ENCODE measurements at regions not wholly inside any gene's neighbourhood (a gene's known extent, or its start where the extent isn't known, plus 50 kb on each side); places are given as distances from the start of the nearest gene placed in this dataset.

DNA sequence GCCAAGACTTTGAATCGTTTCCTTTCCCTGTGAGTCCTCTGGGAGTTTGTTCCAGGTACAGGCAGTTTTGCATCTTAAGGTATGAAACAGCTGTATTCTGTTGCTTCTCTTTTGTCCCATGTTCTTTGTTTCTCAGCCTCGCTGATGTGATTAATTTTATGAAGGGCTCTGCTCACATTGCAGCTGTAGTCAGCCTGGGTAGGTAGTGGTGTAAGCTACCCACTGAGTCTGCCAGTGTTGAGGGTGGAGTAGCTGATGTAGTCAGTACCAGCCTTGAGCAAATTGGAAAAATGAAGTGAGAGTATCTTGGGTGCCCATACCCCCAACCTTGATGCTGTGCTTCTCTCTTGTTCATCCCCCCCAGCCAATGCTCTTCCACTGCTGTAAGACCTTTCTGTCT is 139.6 kb upstream of the SMIM31 start:
- Histone ChIP-seq H2AK5ac (ENCODE audit: low read depth, low read length) (no peak overlapping the region), H4K91ac (replicated peaks; ENCODE audit: insufficient read length, low read length) (no peak overlapping the region), H3K9ac (replicated peaks in 1 of 4; ENCODE audit: extremely low read depth in 1 of 4, low read depth in 3 of 4, low read length in 3 of 4) (no peak overlapping the region), H2BK120ac (replicated peaks; ENCODE audit: low read depth, low read length) (no peak overlapping the region), H3K36me3 (ENCODE audit: control insufficient read depth in 2 of 4, insufficient read depth in 4 of 4, low read length in 3 of 4) (no peaks in the 10 kb centered on the region), H3K23me2 (ENCODE audit: low read depth, low read length) (no peaks in the 10 kb centered on the region), H2AFZ (ENCODE audit: low read length) (0 out of 2 replicates have a peak overlapping the region, but pooled peaks have one; percentile 25), H4K5ac (ENCODE audit: insufficient read length, low read depth, low read length) (no peak overlapping the region), H3K4me1 (replicated peaks in 1 of 4; ENCODE audit: control insufficient read depth in 3 of 4, insufficient read depth in 4 of 4, low read length in 3 of 4) (no peaks in the 10 kb centered on the region), H3K27me3 (replicated peaks in 1 of 4; ENCODE audit: control insufficient read depth in 3 of 4, extremely low read depth in 1 of 4, insufficient read depth in 3 of 4, low read length in 3 of 4) (no peaks in the 10 kb centered on the region), H4K20me1 (replicated peaks in 1 of 2; ENCODE audit: control insufficient read depth in 1 of 2, insufficient read depth in 2 of 2, low read length in 2 of 2) (no peaks in the 10 kb centered on the region), H2BK20ac (ENCODE audit: low read length) (no peak overlapping the region), H3K4me3 (ENCODE audit: extremely low read depth in 1 of 4, insufficient read depth in 2 of 4, low read depth in 3 of 4, low read length in 4 of 4) (no peak overlapping the region), H2BK15ac (ENCODE audit: low read length) (no peak overlapping the region), H3K79me2 (ENCODE audit: control insufficient read depth in 1 of 2, insufficient read depth in 2 of 2, low read length in 2 of 2) (no peaks in the 10 kb centered on the region), H2BK5ac (ENCODE audit: low read depth, low read length) (no peak overlapping the region), H3K56ac (replicated peaks; ENCODE audit: insufficient read length, low read depth, low read length) (no peak overlapping the region), H3K4me2 (ENCODE audit: insufficient read depth in 1 of 2, low read depth in 2 of 2, low read length in 2 of 2) (no peak overlapping the region), H3K9me3 (ENCODE audit: insufficient read depth in 2 of 2, low read depth in 1 of 2, low read length in 1 of 2) (no peaks in the 10 kb centered on the region), H2BK12ac (ENCODE audit: low read depth, low read length) (no peak overlapping the region), H3K27ac (ENCODE audit: low read depth, low read length) (no peak overlapping the region), H3K14ac (ENCODE audit: insufficient read length) (no peak overlapping the region), H3K79me1 (ENCODE audit: low read depth, low read length) (no peaks in the 10 kb centered on the region), H3K4ac (replicated peaks; ENCODE audit: insufficient read length, low read depth, low read length) (no peak overlapping the region), H3K23ac (ENCODE audit: insufficient read length) (no peak overlapping the region), H3K18ac (ENCODE audit: extremely low read depth, low read length) (no peak overlapping the region), H4K8ac (ENCODE audit: extremely low read depth, insufficient read depth, low read length) (no peak overlapping the region)
- FAIRE-seq (no peak), DNase-seq (ENCODE audit: low read depth in 1 of 2, low spot score in 2 of 2) (no peak)
- no peak for TF ChIP-seq RXRA (IDR thresholded peaks at IDR 0.05; ENCODE audit: insufficient read depth, low read depth, low read length)
- TF ChIP-seq SIX5 (IDR thresholded peaks at IDR 0.05; ENCODE audit: low read depth, low read length), result no peak
- no peak for TF ChIP-seq RBBP5 (IDR thresholded peaks at IDR 0.05; ENCODE audit: borderline replicate concordance, low read depth, low read length)
- TF ChIP-seq SIN3A (conservative IDR thresholded peaks at IDR 0.05 in 1 of 2, IDR thresholded peaks at IDR 0.05 in 1 of 2; ENCODE audit: low read depth in 1 of 2, low read length in 2 of 2), result no peak
- TF ChIP-seq POLR2AphosphoS5 (IDR thresholded peaks at IDR 0.05; ENCODE audit: low read depth, low read length), result no peak
- TF ChIP-seq HDAC2 (IDR thresholded peaks at IDR 0.05; ENCODE audit: borderline replicate concordance in 1 of 2, low read depth in 2 of 2, low read length in 2 of 2), result no peak
- TF ChIP-seq SUZ12 (IDR thresholded peaks at IDR 0.05; ENCODE audit: low read length), result no peak
- TF ChIP-seq BRCA1 (IDR thresholded peaks at IDR 0.05; ENCODE audit: low read depth, low read length), result no peak
- no peak for TF ChIP-seq CHD1 (IDR thresholded peaks at IDR 0.05; ENCODE audit: low read depth, low read length)
- TF ChIP-seq TAF1 (IDR thresholded peaks at IDR 0.05; ENCODE audit: low read depth, low read length), result no peak
- TF ChIP-seq JUN (IDR thresholded peaks at IDR 0.05; ENCODE audit: low read depth, low read length), result no peak
- TF ChIP-seq PHF8 (conservative IDR thresholded peaks at IDR 0.05; ENCODE audit: low read depth, low read length), result no peak
- ChIA-PET POLR2A (ENCODE audit: partially characterized antibody) (no interaction called here), CTCF (ENCODE audit: partially characterized antibody) (interaction anchor here (1.0 kb wide), 1 partner anchor 13 kb away, joined by 3 read pairs; no protein-coding TSS in a partner anchor)
- WGBS, 2 experiments (ENCODE audit: extremely low coverage in 1 of 2, insufficient coverage in 1 of 2, insufficient read length in 1 of 2, insufficient replicate concordance in 2 of 2, low coverage in 1 of 2, low lambda C conversion rate in 2 of 2, missing lambda C conversion rate in 1 of 2), result 81% methylated on average over 1 of the region's 2 CpGs; no CpG with 5 or more reads in 1 of the 2 experiments

Data from H1 (cell line).